ENCODE measurements at regions not wholly inside any gene's neighbourhood (a gene's known extent, or its start where the extent isn't known, plus 50 kb on each side); places are given as distances from the start of the nearest gene placed in this dataset.

DNA sequence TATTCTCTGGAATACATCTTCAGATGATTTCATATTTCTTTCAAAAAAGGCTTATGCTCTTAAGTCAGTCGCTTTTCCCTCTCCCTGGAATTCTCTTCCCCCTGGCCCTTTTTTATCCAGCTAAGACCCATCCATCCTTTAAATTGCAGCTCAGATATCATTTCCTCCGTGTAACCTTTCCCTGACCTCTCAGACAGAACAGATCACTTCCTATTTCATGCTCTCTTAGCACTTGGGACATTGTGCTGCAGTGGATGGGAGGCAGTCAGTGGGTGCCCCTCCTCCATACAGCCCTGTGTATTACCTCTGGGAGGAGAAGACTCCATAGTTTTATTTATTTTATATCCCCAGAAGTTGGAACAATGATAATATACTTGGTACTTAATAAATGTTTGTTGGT is 423.4 kb downstream of the ISL1 start:
- TF ChIP-seq, protein P1, sequence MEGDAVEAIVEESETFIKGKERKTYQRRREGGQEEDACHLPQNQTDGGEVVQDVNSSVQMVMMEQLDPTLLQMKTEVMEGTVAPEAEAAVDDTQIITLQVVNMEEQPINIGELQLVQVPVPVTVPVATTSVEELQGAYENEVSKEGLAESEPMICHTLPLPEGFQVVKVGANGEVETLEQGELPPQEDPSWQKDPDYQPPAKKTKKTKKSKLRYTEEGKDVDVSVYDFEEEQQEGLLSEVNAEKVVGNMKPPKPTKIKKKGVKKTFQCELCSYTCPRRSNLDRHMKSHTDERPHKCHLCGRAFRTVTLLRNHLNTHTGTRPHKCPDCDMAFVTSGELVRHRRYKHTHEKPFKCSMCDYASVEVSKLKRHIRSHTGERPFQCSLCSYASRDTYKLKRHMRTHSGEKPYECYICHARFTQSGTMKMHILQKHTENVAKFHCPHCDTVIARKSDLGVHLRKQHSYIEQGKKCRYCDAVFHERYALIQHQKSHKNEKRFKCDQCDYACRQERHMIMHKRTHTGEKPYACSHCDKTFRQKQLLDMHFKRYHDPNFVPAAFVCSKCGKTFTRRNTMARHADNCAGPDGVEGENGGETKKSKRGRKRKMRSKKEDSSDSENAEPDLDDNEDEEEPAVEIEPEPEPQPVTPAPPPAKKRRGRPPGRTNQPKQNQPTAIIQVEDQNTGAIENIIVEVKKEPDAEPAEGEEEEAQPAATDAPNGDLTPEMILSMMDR (tag by site-specific recombination; IDR thresholded peaks at IDR 0.05): no peak
- TF ChIP-seq, protein P2, sequence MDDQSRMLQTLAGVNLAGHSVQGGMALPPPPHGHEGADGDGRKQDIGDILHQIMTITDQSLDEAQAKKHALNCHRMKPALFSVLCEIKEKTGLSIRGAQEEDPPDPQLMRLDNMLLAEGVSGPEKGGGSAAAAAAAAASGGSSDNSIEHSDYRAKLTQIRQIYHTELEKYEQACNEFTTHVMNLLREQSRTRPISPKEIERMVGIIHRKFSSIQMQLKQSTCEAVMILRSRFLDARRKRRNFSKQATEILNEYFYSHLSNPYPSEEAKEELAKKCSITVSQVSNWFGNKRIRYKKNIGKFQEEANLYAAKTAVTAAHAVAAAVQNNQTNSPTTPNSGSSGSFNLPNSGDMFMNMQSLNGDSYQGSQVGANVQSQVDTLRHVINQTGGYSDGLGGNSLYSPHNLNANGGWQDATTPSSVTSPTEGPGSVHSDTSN (CRISPR knock-in tag; IDR thresholded peaks at IDR 0.05): no peak
- TF ChIP-seq, protein P3, sequence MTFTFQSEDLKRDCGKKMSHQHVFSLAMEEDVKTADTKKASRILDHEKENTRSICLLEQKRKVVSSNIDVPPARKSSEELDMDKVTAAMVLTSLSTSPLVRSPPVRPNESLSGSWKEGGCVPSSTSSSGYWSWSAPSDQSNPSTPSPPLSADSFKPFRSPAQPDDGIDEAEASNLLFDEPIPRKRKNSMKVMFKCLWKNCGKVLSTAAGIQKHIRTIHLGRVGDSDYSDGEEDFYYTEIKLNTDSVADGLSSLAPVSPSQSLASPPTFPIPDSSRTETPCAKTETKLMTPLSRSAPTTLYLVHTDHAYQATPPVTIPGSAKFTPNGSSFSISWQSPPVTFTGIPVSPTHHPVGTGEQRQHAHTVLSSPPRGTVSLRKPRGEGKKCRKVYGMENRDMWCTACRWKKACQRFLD (tag by site-specific recombination; IDR thresholded peaks at IDR 0.05): no peak
- TF ChIP-seq GLI4 (tag by site-specific recombination; IDR thresholded peaks at IDR 0.05): no peak

Measured in HEK293 (cell line).